GM19467 (cell line): ENCODE measurements at regions not wholly inside any gene's neighbourhood (a gene's known extent, or its start where the extent isn't known, plus 50 kb on each side); places are given as distances from the start of the nearest gene placed in this dataset.

Experiments
- ATAC-seq: cut with Tn5 transposase; IDR thresholded peaks from one replicate; pipeline ENCODE4 v1.9.1; 2021; ENCODE audit warnings: mild to moderate bottlenecking, moderate library complexity; ENCODE audit not compliant: unreplicated experiment

DNA sequence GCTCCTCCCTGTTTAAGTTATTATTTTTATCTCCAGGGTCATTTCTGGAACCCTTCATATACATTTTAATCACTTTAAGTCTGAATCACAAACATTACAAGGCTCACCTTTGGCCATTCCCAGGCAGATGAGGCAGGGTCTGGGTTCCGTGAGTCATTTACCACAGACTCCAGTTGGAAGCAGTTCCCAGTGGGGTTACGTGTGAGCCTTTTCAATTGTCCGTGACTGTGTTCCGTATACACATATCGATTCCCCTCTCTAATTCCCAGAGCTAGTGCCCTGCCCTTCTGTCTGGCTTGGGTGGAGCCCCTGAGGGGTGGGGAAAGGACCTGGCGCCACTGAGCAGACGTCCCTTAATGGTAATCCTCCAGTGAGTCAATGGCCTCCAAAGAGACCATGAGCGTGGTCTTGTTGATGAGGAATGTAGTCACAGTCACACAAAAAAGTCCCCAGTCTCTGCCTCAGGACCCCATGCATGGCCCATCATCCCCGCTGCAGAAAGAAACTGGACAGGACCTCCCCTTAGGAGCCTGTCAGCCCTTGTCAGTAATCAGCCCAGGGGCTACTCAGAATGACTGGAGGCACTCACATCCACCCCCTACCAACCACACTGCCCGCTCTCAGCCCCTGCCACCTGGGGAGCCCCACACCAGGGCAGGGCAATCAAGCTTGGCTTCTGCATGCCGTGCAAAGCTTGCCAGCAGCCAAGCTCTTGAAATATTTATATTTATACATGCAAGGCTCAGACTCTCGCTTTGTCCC, 144.4 kb downstream of the ZIC5 start:
- no peak for ATAC-seq

DNA sequence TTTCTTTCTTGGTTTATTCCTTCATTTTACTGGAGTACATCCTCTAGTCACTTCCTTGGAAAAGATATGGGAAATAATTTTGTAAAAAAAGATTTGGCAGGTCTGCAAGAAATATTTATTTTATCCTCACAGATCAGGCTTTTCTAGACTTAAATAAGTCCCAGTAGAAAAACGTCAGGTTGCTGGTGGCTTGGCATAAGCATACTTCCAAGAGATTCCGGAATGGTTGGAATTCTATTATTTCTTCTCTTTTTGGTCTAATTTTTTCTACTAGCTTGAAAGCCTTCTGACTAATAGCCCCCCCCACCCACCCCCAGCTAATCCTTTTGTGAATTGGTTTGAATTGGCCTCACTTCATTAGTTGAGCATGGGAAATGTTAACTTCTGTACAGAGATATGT, 147.6 kb downstream of the ZIC5 start:
- no peak for ATAC-seq

DNA sequence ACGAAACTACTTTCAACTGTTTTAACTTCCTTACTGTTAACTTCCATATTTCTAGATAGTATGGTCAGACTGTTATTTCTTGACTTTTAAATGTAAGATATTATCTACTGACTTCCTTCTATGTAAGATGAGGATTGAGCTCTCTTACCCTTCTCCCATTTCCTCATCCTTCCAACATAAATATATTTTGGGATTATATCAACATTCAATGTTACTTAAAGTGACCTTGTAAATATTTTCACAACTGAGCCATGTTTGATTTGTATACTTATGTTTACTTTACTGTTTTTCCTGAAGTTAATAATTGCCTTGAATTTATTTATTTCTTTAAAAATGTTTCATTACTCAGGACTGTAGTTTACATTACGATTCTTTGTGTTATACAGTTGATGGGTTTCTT, 148.7 kb downstream of the ZIC5 start:
- ATAC-seq: no peak

DNA sequence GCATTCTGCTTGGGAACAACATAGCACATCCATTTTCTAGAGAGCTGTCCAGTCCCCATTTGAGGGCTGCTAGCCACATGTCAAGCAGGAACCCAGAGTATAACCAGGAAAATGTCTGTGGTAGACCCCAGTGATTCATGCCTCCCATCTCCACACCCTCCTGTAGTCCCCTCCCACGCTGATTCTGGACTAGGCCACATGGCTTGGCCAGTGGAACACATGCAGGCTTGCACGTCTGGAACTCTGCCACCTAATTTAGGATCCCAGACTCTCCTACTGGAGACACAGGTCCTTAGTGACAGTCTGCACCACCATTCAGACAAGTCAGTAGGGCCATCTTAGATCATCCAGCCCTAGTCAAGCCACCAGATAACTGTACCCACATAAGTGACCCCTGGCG, 149.8 kb downstream of the ZIC5 start:
- no peak for ATAC-seq

DNA sequence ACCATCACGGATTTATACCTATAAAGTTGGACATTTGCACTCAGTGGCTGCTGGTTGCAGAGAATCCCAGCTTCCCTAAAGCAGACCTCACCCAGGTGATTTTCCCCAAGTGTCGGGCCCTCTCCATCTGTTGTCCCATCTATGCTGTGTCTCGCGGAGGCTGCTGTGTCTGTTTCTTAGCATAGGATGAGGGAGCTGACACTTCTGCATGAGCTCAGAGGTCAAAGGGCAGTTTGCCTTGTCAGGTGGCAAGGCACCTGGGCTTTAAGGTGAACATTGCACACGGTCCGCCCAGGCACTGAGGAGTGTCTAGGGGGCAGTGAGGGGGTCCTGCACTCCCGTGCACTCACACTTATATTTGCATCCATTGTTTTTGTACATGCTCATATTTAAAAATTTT, 151.6 kb downstream of the ZIC5 start:
- no peak for ATAC-seq

DNA sequence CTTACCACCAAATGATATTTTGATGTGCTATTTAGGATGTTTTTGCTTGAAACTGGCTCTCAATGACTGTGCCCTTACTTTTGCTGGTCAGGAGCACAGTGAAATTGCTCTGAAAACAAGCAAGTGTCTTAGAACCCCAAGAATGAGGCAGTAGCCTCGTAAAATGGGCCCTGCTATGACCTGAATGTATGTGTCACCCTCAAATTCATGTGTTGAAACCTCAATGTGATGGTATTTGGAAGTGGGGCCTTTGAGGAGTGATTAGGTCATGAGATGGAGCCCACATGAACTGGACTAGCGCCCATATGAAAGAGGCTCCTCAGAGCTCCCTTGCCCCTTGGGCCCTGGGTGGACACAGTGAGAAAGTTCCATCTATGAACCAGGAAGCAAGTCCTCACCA, 155.2 kb downstream of the ZIC5 start:
- ATAC-seq: no peak

DNA sequence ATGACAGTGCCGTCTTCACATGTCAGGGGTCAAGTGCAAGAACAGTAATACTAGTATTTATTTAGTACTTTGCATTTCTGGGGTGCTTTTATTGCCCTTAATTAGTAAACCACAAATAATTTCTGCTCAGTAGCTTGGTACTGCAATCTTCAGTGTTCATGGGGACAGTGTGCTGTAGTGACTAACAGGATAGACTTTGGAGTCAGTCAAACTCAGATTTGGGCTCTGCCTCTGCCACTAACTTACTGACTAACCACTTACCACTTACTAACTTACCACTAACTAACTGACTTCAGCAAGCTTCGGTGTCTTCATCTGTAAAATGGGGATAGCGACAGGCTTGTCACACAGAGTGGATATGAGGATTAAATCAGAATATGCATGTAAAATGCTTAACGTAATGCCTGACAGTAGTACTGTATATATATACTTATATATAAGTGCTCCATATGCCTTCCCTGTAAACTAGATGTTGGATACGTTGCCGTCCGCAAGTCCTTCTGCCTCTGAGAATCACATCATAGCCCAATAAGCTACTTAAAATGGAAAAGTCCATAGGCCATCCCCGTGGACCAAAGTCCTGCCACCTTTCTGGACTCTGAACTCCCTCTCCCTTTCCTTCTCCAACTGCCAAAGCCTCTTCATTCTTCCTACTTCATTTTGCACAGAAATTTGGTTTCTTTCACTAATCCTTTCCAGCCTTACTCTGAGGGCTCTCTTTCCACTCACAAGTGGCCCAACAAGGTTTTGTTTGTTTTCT, 158.1 kb downstream of the ZIC5 start:
- no peak for ATAC-seq

DNA sequence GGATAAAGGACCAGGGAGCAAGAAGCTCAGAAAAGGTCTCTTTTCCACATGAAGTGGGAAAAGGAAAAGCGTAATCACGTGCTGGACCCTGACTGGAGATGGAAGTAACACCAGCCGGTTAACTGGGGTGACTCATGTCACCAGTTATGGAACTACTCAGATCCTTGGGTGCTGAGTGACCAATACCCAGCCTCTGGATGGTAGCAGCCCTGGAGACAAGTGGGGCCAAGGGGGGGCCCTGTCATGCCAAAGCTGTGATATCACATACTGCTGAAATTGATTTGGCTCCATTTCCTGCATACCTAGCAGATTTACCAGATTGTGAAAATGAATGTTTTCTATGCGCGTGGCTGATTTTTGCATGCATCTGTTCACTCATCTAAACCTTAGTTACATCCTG, 158.9 kb downstream of the ZIC5 start:
- no peak for ATAC-seq

DNA sequence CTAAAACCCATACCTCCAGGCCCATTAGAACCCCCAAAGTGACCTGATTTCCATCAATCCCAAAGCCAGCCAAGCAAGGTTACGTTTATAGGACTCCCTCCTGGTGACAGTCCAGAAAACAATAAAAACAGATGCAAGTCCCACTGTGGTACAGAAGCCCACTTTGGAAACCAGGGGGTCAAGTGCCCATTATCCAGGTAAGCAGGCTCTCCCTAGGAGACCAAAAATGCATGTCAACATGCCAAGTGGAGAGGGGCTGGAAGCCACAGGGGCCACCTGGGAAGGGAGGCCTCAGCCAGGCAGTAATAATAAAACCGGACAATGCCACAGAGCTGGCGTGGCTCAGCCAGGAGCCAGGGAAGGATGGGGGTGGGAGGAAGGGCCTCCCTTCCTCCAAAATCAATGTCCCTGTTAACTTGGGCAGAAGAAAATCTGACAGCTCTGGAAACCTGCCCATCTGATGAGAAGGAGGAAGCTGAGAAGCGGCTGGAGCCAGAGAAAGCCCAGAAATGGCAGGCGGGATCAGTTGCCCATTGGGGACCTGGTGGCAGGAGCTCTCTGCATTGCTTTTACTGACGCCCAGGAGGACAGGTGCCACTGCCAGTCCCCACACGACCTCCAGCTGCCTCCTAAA, 160.4 kb downstream of the ZIC5 start:
- ATAC-seq: no peak

DNA sequence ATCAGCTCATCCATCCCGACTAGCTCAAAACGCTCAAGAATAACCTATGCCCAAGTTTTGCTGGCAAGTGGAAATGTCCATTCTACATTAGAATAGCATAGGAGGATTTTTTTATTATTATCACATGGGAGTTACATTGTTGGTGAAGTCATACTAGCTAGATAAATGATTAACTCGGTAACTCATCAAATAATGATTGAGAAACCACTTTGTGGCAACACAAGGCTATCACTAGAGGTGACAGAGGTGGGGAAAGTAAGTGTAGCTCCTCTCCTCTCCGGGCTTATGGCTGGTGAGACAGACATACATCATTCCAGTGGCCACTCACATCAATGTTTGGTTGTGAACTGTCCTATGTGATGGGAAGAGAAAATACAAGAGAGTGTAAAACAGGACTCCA, 161.6 kb downstream of the ZIC5 start:
- ATAC-seq: no peak

DNA sequence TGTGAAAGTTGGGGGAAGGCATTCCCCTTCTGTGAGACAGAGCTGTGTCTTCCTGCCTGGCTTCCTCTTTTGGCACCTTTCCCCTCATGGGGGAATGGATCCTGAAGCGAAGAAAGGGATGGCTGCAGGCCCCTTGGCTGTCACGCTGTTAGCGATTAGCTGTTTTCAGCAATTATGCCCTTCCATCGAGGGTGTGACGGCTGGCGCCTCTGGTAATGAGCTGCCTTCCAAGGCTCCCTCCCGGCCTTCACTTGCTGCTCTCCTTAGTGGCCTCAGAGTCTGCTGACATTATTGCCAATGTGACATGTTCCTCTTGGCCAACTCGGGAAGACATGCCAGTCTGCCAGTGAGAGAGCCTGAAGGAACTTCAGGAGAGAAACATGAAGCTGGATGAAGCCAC, 162.1 kb downstream of the ZIC5 start:
- no peak for ATAC-seq

DNA sequence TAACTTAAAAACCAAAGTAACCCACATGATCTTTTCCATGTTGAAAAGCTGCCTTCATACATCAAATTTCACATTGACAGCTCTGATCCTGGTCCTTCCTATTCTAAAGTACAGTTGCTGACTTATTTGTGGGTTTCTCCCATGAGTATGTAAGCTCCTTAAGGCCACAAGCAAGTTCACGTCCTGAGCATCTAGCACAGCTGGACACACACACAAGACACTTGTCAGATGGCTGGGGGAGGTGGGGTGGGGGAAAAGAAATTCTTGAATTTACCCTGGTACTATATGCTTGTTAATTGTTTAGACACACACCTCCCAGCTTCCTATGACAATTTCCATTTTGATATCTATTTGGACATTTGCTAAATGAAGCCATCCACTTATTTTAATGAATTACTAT, 162.8 kb downstream of the ZIC5 start:
- no peak for ATAC-seq

DNA sequence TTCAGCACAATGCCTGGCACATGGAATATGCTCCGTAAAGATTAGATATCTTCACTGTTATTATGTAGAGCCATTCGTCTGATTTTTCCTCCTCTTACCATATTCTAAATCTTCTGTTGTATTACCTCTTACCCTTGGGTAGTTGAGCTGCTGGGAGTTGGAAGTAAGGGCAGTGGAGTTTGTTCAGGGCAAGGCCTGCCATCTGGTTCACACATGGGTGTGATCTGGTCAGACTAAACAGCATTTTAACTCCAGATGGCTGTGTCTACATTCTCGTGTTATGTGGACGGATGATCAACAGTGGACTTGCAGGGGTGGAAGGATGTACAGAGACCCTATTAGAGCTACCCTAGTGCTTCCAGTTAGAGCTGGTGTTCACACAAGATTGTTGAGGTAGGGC, 164.9 kb downstream of the ZIC5 start:
- no peak for ATAC-seq

DNA sequence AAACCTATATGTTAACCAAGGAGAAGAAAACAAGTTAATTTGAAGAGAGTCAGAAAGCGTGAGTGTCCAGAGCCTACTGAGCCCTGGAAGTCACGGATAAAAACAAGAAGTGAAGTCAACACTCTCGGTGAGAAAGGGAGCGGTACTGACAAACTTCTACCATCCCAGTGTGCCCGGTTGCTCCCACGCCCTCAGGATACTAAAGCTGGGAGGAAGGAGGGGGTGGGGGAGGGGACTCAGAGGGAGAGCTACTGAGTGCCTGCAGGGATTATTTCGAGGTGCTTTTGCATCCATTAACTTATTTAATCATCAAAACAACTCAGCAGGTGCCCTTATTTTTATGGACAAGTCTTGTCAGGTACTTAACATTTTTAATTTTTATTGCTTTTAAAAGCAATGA, 166.2 kb downstream of the ZIC5 start:
- ATAC-seq: no peak

DNA sequence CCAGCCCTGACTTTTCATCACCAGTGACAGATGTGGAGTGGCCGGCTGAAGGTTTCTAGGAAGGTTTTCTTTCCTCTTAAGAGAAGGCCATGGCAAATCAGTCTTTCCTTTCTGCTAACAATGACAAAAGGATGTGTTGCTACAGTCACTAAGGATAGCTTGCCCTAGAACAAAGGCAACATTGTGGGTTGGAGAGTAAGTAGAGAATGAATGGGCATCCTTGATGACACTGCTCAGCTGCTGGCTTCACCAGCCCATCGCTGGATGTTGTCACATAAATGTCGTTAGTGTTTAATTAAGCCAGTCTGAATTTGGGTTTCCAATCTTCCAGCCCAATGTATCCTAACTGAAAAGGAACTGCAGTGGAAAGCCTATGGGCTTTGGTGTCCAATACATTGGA, 168.4 kb downstream of the ZIC5 start:
- no peak for ATAC-seq

DNA sequence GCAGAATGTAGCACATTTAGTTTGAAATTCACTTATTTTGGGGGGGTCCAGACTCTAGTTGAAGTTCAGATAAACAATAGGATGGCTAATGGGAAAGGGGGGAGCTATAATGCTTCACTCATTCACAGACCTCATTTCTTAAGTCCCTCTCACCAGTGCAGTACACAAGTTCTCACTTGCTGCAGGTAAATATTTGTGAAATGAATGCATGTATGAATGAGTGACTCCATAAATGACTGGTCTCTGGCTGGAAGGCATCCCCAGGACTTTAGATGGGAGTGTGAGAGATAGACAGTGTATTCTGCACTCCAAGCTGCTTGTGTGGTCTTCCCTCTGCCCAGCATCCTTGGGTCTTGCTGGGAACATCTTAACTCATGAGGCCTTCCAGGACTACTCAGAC, 169.2 kb downstream of the ZIC5 start:
- ATAC-seq: no peak

DNA sequence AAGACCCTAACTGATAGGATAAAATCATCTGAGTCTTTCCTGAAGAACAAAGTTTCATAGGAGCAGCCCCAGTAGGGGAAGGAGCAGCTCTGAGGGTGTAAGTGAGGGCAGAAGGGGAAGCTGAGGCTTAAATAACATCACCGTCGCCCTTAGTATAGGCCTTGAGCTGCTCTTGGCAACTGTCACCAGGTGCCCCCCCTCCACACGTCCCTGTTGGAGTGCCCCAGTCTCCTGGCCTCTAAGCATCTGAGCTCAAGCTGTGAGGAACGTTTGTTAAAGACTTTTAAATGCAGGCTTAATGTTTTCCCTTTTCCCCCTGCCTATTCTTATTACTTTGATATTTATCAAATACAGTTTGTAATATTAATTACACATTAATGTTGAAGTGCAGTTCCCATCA, 170.6 kb downstream of the ZIC5 start:
- no peak for ATAC-seq

DNA sequence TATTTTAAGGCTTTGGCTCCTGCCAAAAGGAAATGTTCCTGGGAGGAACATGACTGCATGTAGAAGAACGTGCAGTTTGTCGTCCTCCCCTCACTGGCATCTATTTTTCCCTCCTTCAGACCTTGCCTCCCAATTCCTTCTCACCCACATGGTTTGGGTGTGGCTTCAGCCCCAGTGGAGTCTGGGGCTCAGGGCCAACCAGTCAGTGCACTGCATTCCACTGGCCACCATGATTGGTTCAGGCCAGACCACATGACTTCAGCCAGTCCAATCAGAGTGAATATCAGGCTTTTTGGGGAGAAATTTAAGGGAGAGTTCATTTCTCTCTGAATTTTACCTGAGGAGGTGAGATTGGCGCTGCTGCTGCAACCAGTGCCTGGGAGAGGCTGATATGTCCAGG, 171.6 kb downstream of the ZIC5 start:
- ATAC-seq: no peak

DNA sequence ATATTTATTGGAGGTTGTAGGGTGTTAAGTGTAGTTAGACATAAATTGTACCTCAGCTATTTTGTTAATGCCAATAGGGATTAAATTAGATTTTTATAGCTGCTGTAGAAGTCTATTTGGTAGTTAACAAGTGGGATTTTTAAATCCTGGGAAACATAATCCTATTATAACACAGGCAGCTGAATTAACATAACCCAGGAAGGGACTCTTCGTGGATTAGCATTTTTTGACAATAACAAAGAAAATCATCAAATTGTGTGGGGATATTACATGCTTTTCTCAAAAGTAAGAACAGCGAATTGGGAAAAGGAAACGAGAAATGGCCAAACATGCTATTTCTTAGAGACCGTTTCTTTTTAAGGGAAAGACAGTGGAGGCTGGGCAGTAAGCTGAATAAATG, 172.8 kb downstream of the ZIC5 start:
- ATAC-seq: no peak

DNA sequence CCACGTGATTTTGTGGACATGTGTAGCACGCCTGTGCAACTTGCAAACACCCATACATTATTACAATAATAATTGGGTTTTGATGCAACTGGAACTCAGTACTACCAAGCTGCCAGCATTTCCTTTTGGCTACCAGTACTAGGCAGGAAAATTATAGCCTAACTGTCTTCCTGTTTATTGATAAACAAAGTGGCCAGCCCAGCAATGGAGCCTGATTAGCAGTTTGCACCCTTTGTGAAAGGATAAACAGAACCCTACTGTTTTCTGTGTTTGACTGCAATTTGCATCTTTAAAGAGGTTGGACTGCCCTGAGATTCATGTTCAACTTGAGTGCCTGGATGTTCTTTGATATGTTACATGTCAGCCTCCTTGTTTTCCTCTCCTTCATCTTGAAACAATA, 173.9 kb downstream of the ZIC5 start:
- ATAC-seq: no peak

DNA sequence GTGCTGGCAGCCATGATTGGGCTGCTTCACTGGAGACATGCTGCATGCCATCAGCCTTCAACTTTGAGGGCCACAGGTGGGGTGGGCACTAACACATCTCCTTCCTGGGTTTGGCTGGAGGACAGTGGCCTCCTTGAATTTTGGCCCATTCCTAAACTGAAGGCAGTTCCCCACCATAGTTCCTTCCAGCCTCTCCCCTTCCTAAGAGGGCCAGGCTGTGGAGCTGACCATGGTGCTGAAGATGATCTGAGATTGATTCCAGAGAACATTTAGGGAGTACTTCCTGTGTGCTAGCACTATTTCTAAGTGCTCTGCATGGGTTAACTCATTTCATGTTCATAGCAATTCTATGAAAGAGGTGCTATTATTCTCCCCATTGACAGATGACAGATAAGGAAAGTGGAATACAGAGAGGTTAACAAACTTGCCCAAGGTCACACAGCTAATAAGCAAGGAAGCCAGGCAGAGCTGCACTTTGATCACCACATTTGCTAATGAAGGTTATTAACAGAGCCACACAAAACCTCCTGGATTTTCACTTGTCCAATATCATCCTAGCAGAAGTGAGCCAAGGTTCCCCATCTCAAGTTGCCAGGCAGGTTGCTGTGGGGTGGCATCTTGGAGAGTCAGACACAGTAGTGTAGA, 175.3 kb downstream of the ZIC5 start:
- no peak for ATAC-seq
